ENCODE measurements at regions not wholly inside any gene's neighbourhood (a gene's known extent, or its start where the extent isn't known, plus 50 kb on each side); places are given as distances from the start of the nearest gene placed in this dataset.

- TF ChIP-seq, protein P1, sequence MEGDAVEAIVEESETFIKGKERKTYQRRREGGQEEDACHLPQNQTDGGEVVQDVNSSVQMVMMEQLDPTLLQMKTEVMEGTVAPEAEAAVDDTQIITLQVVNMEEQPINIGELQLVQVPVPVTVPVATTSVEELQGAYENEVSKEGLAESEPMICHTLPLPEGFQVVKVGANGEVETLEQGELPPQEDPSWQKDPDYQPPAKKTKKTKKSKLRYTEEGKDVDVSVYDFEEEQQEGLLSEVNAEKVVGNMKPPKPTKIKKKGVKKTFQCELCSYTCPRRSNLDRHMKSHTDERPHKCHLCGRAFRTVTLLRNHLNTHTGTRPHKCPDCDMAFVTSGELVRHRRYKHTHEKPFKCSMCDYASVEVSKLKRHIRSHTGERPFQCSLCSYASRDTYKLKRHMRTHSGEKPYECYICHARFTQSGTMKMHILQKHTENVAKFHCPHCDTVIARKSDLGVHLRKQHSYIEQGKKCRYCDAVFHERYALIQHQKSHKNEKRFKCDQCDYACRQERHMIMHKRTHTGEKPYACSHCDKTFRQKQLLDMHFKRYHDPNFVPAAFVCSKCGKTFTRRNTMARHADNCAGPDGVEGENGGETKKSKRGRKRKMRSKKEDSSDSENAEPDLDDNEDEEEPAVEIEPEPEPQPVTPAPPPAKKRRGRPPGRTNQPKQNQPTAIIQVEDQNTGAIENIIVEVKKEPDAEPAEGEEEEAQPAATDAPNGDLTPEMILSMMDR (IDR thresholded peaks at IDR 0.05): no peak
- TF ChIP-seq EP300 (IDR thresholded peaks at IDR 0.05) (no peak), POLR2AphosphoS5 (IDR thresholded peaks at IDR 0.05) (no peak), POLR2A (IDR thresholded peaks at IDR 0.05) (no peak)
Observed at GRCh38 chr5:64040490-64040889, 78.2 kb upstream of the HTR1A start.
